ENCODE measurements at regions not wholly inside any gene's neighbourhood (a gene's known extent, or its start where the extent isn't known, plus 50 kb on each side); places are given as distances from the start of the nearest gene placed in this dataset.

- TF ChIP-seq CTCF (IDR thresholded peaks at IDR 0.05; ENCODE audit: extremely low read depth in 1 of 2, insufficient read depth in 1 of 2, low read depth in 1 of 2, low read length in 2 of 2) (no peak), EZH2 (IDR thresholded peaks at IDR 0.05; ENCODE audit: borderline replicate concordance, low read depth, low read length, severe bottlenecking) (no peak)
Observed at GRCh38 chr6:9532621-9533557, 882.0 kb downstream of the TFAP2A start.
